HCEC 1CT (cell line): ENCODE measurements at regions not wholly inside any gene's neighbourhood (a gene's known extent, or its start where the extent isn't known, plus 50 kb on each side); places are given as distances from the start of the nearest gene placed in this dataset.
"Not testable (repeated sequence)": the region's sequence is repeated elsewhere in the genome, so short reads cannot be mapped to it uniquely, and the experiment has no call there.

Experiments used
- DNase-seq: peaks from one replicate; pipeline ENCODE4 v3.0.0-alpha.2; 2017

DNA sequence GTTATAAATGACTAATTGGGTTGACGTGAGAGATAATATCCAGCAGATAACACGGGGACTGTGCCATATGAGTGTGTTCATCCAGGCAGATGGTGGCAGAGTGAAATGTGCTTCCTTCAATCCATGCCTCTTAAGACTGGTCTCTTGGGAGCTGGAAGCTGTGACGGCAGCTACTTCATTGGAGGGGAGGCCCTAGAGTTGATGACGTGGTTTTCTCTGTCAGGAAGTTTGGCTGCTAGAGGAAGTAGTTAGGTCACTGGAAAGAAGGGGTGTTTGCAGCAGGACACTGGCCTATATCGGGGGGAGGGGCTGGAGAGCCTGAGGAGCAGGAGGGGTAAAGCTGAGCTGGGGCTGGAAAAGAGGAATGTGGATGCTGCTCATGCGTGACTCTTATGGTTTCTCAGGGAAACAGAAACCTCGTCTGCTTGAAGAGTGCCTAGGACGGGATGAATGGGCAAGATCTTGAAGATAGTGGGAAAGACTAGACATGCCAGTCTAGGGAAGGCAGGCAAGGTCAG, 3051.6 kb downstream of the RPIA start:
- peak; percentile 6 for DNase-seq

GRCh38 chr2:91743910-91744309, 3052.4 kb downstream of the RPIA start:
- not testable (repeated sequence) for DNase-seq

- DNase-seq: not testable (repeated sequence)
These were observed 3053.2 kb downstream of the RPIA start for GRCh38 chr2:91744700-91745141.

DNA sequence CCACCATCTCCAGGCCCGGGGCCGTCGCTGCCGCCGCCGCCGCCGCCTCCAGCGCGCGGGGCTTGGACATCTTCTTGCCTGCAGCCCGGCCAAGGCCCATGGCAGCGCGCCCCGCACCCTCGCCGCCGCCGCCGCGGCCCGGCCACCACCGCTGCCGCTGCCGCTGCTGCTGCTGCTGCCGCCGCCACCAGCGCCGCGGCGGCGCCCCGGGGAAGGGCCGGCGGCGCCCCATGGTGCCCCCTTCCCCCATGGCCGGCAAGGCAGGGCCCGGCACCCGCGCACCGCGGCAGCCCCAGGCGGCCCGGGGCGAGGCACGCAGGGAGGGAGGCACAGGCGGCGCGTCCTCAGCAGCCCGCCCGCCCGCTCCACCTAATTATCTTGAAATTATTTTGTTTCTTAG, 3057.4 kb downstream of the RPIA start:
- no peak for DNase-seq

DNA sequence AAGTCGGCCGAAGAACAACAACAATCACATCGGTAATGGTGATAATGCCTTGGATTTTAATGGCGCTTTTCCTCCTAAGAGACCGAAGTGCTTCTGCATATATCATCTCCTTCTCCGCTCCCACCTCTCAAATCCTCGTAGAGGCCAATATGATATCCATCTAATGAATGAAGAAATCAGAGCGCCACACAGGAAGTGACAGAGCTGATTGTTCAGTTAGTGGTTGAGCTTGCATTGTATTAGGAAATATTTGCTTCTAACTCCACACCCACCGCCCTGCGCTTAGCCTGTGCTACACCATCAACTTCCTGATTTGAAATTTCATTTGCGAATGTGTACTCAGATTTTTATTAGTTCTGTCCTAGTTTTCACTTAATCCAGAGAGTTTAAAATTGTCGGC, 3058.2 kb downstream of the RPIA start:
- DNase-seq: not testable (repeated sequence)

- DNase-seq: not testable (repeated sequence)
These were observed 3068.0 kb downstream of the RPIA start for GRCh38 chr2:91759361-91759941.

DNA sequence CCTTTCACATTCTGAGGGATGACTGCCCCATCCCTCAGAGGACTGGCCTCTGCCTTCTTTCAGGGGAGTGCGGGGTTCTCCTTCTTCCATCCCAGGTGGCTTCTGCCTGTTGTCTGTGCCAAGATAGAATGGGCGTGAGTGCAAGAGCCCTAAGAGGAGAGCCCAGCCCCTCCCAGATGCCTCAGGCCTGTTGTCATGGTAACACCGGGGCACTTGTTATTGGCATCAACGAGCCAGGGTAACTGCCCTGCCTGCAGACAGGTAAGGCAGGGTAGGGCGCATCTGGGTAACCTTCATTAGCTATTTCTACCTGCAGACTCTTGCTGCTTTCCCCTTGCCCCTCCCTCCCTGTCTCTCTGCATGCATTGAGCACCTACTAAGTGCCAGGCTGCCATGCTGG, 3069.2 kb downstream of the RPIA start:
- not testable (repeated sequence) for DNase-seq

- not testable (repeated sequence) for DNase-seq
These were observed 3070.8 kb downstream of the RPIA start for GRCh38 chr2:91762312-91762711.

GRCh38 chr2:91763710-91764109, 3072.2 kb downstream of the RPIA start:
- DNase-seq: not testable (repeated sequence)

- peak; percentile 39 for DNase-seq
These were observed 3073.1 kb downstream of the RPIA start for GRCh38 chr2:91764581-91765002.

DNA sequence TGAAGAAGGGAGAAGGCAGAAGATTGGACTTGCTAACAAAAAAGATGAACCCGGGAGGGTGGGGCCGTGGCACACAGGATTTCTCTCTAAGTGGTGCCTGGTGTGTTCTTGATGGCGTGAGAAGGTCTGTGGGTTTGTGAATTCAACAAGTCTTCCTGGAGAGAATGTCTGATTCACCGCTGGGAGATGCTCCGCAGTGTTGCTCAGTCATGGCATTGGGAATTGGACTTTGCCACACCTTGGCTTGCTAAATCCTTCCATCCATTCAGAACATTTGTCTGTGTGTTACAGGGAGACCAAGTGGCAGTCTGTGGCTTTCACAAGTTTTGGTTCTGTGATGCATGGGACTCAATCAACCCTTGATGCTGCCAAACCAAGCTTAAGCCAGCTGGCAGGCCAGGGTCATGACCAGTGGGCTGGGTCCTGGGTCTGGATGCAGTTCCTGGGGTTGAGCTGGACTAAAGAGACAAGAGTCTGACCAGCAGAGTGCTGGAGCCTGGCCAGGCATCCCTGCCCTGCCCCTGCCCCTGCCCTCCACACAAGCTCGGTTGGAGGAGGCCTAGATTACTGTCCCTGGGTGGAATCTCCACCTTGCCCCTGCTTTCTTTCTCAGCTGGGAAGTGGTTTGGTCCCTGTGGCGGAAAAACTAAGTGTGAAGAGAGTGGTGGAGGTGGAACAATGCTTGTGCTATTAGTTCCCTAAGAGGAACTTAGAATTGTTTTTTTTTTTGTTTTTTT, 3073.7 kb downstream of the RPIA start:
- not testable (repeated sequence) for DNase-seq

DNA sequence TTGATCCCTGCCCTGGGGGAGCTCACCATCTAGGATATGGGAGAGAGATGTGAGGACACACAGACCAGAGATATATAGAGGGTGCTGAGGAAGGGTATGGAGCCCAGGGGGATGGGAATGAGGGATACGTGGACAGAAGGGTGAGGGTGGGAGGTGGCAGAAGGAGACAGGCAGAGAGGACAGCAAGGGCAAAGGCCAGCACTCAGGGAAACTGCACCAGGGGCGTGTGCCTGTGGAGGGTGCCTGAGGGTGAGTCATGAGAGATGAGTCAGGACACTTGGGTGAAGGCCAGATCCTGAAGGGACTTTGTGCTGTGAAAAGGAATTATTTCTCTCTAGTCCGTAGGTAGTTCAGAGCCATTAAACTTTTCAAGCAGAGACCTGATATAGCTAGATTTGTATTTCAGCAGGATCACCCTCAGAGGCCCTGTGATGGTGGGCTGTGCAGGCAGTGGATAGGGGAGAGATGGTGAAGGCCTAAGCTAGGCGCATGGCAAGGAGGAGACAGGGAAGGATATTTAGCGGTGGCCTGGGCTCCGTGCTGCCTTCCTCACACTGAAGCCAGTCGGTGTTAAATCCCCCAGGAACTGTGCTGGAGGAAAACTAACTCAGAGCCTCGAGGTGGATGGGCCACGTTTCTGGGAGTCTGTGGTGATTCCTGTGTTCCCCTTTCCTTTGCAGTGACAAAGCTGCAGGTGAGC, 3075.0 kb downstream of the RPIA start:
- peak; percentile 74 for DNase-seq

GRCh38 chr2:91768301-91768700, 3076.8 kb downstream of the RPIA start:
- DNase-seq: not testable (repeated sequence)

DNA sequence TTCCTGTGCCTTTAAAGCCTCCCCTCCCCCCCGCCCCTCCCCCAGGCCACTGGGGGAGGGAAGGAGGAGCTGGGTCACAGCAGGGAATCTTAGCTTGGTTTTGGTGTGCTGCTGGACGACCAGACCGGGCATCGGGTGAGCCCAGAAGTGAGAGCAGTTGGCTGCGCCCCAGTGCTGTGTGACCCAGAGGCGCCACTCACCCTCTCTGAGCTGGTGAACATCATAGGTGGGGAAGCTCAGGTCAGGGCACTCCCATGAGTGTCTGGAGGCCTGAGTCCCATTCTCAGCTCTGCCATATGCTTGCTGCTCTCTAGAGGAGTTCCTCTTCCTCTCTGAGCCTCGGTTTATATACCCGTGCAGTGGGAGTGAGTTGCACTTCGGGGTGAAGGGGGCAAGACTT, 3077.5 kb downstream of the RPIA start:
- not testable (repeated sequence) for DNase-seq

DNA sequence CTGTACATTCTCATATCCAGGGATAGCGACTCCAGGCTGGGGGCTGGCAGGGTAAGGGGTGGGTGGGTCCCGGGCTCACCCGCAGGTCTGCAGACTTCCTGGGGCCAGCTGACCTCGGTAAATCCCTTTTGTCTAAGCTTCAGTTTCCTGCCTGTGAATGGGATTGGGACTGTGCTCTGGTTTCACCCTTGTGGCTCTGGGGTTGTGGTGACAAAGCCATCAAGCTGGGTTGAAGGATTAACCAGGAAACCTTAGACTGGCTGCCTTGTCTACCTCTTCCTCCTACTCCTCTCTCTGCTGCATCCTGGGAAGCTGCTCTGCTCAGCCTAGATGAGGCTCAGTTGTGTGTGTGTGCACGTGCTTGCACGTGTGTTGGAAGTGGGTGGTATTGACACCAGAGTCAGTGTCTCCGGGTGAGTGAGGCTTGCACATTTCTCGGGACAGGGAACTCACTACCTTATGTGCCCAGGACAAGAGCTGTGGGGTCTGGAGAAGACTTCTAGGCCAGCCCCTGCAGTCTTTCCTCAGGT, 3078.6 kb downstream of the RPIA start:
- DNase-seq: not testable (repeated sequence)

DNA sequence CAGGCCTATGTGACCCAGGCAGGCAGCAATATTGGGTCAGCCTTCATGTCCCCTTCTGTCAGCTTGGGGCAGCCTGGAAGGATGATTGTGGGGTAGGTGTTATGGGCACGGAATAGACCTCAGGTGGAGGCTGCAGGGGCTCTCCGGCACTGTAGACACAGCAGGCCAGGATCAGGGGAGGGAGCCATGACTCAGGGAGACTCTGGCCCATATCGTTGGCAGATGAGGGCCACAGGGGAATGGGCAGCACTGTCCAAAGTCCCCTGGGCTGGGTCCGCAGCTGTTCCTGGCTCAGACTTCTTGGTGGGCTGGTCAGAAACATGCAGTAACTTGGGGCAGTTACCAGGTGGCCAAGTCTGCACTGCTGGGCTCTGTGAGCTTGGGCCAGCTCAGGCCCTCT, 3080.1 kb downstream of the RPIA start:
- DNase-seq: not testable (repeated sequence)

DNA sequence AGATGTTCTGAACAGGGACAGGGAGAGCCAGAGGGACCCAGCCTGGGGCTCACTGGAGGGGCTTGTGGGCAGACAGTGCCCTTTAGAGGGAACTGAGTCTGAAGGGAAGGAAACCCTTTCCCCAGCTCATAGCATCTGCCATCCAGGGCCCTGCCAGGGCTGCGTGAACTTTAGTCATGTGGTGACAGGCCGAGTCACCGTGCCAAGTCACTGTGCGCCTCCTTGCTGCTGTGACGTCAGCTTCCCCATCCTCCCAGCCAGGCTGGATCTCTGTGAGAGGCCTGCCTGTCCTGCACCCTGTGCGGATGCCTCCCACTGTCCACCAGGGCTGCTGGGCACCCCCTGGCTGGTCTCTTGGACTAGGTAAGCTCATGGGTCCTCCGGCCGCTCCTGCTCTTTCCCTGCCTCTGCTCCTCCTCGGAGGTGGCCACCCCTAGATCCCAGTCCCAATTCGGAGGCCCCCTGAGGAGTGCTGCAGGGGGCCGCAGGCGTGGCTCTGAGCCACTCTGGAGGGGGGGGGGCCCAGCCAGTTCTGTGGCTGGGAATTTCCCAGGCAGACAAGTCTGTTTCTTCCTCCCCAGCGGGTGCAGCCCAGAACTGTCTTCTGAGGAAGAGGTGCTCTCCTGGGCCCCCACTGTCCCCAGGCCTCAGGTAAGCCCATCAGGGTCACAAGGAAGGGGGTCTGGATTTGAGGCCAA, 3080.9 kb downstream of the RPIA start:
- DNase-seq: not testable (repeated sequence)

DNA sequence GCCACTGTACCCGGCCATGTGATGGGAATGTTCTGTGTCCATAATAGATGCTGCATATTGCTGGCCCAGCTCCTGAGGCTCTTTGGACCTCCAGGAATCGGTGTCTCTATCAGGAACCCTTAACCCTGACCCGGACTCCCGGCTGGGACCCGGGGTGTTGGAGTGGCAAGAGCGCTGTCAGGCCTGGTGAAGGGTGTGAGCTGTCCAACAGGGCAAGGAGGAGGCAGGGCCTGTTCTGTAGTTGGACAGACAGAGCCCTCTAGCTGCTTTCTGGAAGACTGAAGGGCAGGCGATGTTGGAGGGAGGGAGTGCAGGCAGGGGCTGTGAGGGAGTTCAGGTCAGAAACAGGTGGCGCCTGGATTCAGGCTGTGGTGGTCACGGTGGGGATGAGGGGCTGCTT, 3082.3 kb downstream of the RPIA start:
- peak; percentile 3 for DNase-seq

DNA sequence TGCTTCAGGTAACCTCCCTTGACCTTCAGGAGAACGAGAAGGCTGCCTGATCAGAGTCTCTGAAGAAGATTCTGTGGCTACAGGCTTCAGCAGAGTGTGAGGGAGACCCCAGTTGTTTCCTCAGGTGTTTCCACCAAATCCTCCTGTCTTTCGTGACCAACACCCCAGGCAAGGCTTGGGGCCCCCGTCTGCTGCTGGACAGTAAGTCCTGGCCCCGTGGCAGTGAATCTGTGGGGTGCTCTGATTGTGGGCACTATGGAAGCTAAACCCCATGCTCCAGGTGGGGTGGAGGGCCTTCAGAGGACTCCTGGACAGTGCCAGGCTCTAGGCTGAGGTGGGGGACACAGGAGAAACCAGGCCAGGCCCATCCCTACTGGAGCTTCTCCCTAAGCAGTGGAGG, 3083.7 kb downstream of the RPIA start:
- DNase-seq: not testable (repeated sequence)

DNA sequence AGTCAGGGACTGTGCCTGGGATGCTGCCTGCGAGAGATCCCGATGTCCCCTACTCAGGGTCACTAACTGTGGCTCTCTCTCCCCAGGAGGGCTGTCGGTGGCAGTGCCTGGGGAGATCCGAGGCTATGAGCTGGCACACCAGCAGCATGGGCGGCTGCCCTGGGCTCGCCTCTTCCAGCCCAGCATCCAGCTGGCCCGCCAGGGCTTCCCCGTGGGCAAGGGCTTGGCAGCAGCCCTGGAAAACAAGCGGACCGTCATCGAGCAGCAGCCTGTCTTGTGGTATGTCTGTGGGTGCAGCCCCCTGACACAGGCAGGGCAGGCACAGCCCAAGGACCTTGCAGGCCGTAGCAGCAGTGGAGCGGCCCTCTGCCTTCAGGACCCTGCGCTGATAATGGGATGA, 3088.9 kb downstream of the RPIA start:
- not testable (repeated sequence) for DNase-seq

DNA sequence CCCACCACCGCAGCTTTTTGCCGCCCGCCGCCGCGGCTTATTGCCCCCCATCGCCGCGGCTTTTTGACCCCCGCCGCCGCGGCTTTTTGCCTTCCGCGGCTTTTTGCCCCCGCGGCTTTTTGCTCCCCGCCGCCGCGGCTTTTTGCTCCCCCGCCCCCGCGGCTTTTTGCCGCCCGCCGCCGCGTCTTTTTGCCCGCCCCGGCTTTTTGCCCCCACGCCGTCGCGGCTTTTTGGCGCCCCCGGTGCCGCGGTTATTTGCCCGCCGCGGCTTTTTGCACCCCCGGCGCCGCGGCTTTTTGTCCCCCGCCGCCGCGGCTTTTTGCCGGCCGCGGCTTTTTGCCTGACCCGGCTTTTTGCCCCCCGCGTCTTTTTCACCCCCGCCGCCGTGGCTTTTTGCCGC, 3061.8 kb upstream of the TEKT4 start:
- not testable (repeated sequence) for DNase-seq
